Natural killer cell treated with Interleukin-12 subunit alpha and Interleukin-12 subunit beta and Interleukin-15 and Interleukin-18, amount 100 ng/mL, for 72 hours (primary cell): ENCODE measurements at regions not wholly inside any gene's neighbourhood (a gene's known extent, or its start where the extent isn't known, plus 50 kb on each side); places are given as distances from the start of the nearest gene placed in this dataset.
"Not testable (repeated sequence)": the region's sequence is repeated elsewhere in the genome, so short reads cannot be mapped to it uniquely, and the experiment has no call there.

Source experiments
- ATAC-seq, 2 donors: fragments of 150-1000 bp; cut with Tn5 transposase in 1 of 2; sonication (Bioruptor Pico), chemical (Tn5 transposase) in 1 of 2; 2 replicates each; pipeline ENCODE4 v1.10.0; 2021
- DNase-seq: peaks from one replicate; pipeline ENCODE4 v3.0.0; 2022; ENCODE audit warnings: low spot score
- H3K27ac Mint-ChIP-seq, 2 donors: 1 replicate in 1 of 2; 2 replicates in 1 of 2; pipeline ENCODE4 v1.8.0; 2022; ENCODE audit warnings: mixed read lengths in 2 of 2, mild to moderate bottlenecking in 1 of 2, moderate library complexity in 1 of 2
- H3K27me3 Mint-ChIP-seq, 2 donors: 1 replicate in 1 of 2; 2 replicates in 1 of 2; pipeline ENCODE4 v1.8.0; 2022; ENCODE audit warnings: mixed read lengths in 2 of 2
- H3K36me3 Mint-ChIP-seq: one replicate; pipeline ENCODE4 v1.8.0; 2022; ENCODE audit warnings: mixed read lengths
- H3K4me1 Mint-ChIP-seq, 2 donors: 1 replicate in 1 of 2; 2 replicates in 1 of 2; pipeline ENCODE4 v1.8.0; 2022; ENCODE audit warnings: low read depth in 2 of 2, mixed read lengths in 2 of 2, mild to moderate bottlenecking in 1 of 2
- H3K4me3 Mint-ChIP-seq: one replicate; pipeline ENCODE4 v1.8.0; 2022; ENCODE audit warnings: mixed read lengths
- H3K9me3 Mint-ChIP-seq: 2 replicates; pipeline ENCODE4 v1.8.0; 2022; ENCODE audit warnings: mixed read lengths

- H3K36me3 Mint-ChIP-seq = no peaks in the 10 kb centered on the region
- DNase-seq (no peak), ATAC-seq (no peak)
- no peak overlapping the region for H3K27ac Mint-ChIP-seq
- H3K9me3 Mint-ChIP-seq = peaks cover 14% of the 10 kb centered on the region
- no peaks in the 10 kb centered on the region for H3K27me3 Mint-ChIP-seq
- H3K4me1 Mint-ChIP-seq = no peaks in the 10 kb centered on the region
- no peak overlapping the region for H3K4me3 Mint-ChIP-seq
Observed at GRCh38 chr9:64061013-64061627, 1223.9 kb downstream of the FOXD4L5 start.

DNA sequence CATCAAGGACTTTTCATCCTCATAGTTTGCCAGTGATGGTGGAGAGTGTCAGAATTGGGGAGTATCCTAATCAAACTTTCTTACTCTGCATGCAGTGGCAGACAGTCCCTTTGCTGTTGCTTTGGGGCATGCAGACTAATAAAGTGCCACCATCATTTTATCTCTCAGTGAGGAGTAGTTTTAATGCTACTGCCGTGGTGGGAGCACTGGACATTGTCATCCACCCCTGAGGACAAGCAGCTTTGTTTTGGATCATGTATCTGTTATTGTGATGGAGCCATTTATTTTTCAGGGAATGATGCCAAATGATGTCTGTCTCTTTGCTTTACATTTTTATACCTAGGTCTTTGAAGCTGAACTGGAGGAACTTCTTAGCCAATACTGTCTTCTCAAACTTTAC lies 1226.9 kb downstream of the FOXD4L5 start:
- ATAC-seq, DNase-seq, H3K27me3 Mint-ChIP-seq, H3K4me3 Mint-ChIP-seq, H3K36me3 Mint-ChIP-seq, H3K4me1 Mint-ChIP-seq, H3K27ac Mint-ChIP-seq, H3K9me3 Mint-ChIP-seq: not testable (repeated sequence)

- Mint-ChIP-seq H3K9me3 (peaks cover 7% of the 10 kb centered on the region), H3K4me1 (no peaks in the 10 kb centered on the region), H3K4me3 (no peak overlapping the region), H3K27ac (no peak overlapping the region), H3K27me3 (no peaks in the 10 kb centered on the region), H3K36me3 (no peaks in the 10 kb centered on the region)
- ATAC-seq (no peak), DNase-seq (no peak)
Observed at GRCh38 chr9:64057553-64057952, 1227.5 kb downstream of the FOXD4L5 start.

DNA sequence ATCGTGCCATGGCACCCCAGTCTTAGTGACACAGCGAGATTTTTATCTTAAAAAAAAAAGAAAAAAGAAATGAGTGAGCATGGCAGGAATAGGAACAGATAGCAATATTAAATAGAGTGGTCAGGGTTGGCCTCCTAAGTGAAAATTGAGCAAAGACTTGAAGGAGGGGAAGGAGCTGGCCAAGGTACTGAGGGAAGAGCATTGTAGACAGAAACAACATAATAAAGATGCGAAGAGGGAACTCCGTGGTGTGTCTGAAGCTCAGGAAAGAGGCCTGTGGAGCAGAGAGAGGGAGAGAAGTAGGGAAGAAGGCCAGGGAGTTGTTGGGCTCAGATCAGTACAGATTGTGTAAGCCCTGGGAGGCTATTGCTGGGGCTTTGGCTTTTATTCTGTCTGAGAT lies 1256.1 kb downstream of the FOXD4L5 start:
- H3K27me3 Mint-ChIP-seq, H3K36me3 Mint-ChIP-seq, ATAC-seq, H3K27ac Mint-ChIP-seq, H3K4me3 Mint-ChIP-seq, H3K4me1 Mint-ChIP-seq, DNase-seq: not testable (repeated sequence)
- peaks cover 13% of the 10 kb centered on the region for H3K9me3 Mint-ChIP-seq

- peak; percentile 55 for DNase-seq
- H3K36me3 Mint-ChIP-seq, H3K27ac Mint-ChIP-seq, H3K4me3 Mint-ChIP-seq, H3K4me1 Mint-ChIP-seq, ATAC-seq, H3K9me3 Mint-ChIP-seq, H3K27me3 Mint-ChIP-seq: not testable (repeated sequence)
Observed at GRCh38 chr9:64020696-64021491, 1264.1 kb downstream of the FOXD4L5 start.

DNA sequence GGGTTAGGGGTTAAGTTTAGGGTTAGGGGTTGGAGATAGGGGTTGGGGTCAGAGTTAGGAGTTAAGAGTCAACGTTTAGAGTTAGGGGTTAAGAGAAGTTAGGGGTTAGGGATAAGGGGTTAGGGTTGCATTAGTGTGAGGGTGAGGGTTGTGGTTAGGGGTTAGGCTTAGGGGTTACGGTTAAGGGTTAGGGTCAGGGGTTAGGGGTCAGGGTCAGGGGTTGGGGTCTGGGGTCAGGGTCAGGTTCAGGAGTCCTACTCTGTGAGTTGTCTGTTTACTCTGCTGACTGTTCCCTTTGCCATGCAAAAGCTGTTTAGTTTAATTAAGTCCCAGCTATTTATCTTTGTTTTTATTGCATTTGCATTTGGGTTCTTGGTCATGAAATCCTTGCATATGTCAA lies 1267.3 kb downstream of the FOXD4L5 start:
- ATAC-seq, DNase-seq, H3K4me1 Mint-ChIP-seq, H3K27ac Mint-ChIP-seq, H3K4me3 Mint-ChIP-seq, H3K27me3 Mint-ChIP-seq, H3K9me3 Mint-ChIP-seq, H3K36me3 Mint-ChIP-seq: not testable (repeated sequence)

DNA sequence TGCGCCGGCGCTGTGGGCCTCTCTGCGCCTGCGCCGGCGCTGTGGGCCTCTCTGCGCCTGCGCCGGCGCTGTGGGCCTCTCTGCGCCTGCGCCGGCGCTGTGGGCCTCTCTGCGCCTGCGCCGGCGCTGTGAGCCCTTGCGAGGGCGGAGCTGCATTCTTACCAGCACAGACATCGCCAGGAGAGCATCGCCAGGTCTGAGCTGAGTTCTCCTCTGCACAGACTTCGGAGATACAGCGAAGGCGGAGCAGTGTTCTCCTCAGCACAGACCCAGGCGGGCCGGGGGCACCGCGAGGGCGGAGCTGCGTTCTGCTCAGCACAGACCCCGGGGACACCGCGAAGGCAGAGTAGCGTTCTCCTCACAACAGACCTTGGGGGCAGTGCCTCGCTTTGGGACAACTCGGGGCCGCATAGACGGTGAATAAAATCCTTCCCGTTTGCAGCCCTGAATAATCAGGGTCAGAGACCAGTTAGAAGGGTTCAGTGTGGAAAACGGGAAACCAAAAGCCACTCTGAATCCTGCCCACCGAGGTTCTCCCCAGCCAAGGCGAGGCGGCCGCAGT lies 1268.1 kb downstream of the FOXD4L5 start:
- DNase-seq, H3K4me3 Mint-ChIP-seq, H3K27ac Mint-ChIP-seq, H3K36me3 Mint-ChIP-seq, H3K4me1 Mint-ChIP-seq, H3K27me3 Mint-ChIP-seq, H3K9me3 Mint-ChIP-seq, ATAC-seq: not testable (repeated sequence)

DNA sequence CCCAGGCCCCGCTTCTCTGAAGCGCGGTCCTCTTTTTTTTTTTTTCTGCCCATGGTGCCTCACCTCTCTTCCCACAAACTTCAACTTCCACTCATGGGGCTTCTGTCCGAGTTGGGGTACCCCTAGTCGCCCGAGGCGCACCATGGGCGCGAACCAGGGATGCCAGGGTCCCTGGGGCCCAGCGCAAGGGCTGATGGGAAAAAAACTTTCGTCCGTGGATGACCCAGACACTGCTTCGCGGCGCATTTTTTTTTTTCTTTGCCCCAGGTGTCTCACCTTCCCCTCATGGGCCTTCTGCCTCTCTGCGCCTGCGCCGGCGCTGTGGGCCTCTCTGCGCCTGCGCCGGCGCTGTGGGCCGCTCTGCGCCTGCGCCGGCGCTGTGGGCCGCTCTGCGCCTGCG lies 1268.8 kb downstream of the FOXD4L5 start:
- ATAC-seq, H3K9me3 Mint-ChIP-seq, H3K27ac Mint-ChIP-seq, H3K27me3 Mint-ChIP-seq, DNase-seq, H3K4me1 Mint-ChIP-seq, H3K36me3 Mint-ChIP-seq, H3K4me3 Mint-ChIP-seq: not testable (repeated sequence)

DNA sequence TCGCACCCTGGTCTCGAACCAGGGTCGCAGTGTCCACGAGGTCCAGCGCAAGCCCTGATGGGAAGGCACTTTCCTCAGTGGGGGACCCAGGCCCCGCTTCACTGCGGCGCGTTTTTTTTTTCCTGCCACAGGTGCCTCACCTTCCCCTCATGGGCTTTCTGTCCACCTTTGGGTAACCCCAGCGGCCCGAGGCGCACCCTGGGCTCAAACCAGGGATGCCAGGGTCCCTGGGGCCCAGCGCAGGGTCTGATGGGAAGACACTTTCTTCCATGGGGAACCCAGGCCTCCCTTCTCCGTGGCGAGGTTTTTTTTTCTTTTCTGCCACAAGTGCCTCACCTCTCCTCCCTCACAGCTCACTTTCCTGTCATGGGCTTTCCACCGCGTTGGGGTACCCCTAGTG lies 1269.9 kb downstream of the FOXD4L5 start:
- Mint-ChIP-seq H3K9me3 (peaks cover 1% of the 10 kb centered on the region), H3K36me3 (peaks cover 2% of the 10 kb centered on the region), H3K4me1 (no peaks in the 10 kb centered on the region), H3K4me3 (no peak overlapping the region), H3K27me3 (no peaks in the 10 kb centered on the region), H3K27ac (no peak overlapping the region)
- ATAC-seq (no peak), DNase-seq (no peak)

- ATAC-seq, H3K36me3 Mint-ChIP-seq, H3K27me3 Mint-ChIP-seq, H3K9me3 Mint-ChIP-seq, DNase-seq, H3K27ac Mint-ChIP-seq, H3K4me3 Mint-ChIP-seq, H3K4me1 Mint-ChIP-seq: not testable (repeated sequence)
Observed at GRCh38 chr9:64014386-64015091, 1270.5 kb downstream of the FOXD4L5 start.

DNA sequence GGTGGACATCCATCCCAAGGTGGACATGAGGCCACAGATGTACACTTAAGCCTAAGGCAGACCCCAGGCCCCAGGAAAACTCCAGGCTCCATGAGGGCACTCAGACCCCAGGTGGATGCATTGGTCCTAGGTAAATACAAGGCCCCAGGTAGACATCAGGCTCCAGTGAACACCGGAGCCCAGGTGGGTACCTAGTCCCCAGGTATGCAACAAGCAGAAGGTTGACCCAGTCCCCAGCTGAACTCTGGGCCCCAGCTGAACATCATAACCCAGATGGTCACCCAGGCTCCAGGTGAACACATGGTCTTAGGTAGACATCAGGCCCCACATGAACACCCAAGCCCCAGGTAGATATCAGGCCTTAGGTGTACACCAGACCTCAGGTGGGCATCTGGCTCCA lies 1271.9 kb downstream of the FOXD4L5 start:
- H3K27ac Mint-ChIP-seq, ATAC-seq, H3K36me3 Mint-ChIP-seq, H3K27me3 Mint-ChIP-seq, H3K9me3 Mint-ChIP-seq, H3K4me1 Mint-ChIP-seq, H3K4me3 Mint-ChIP-seq, DNase-seq: not testable (repeated sequence)

DNA sequence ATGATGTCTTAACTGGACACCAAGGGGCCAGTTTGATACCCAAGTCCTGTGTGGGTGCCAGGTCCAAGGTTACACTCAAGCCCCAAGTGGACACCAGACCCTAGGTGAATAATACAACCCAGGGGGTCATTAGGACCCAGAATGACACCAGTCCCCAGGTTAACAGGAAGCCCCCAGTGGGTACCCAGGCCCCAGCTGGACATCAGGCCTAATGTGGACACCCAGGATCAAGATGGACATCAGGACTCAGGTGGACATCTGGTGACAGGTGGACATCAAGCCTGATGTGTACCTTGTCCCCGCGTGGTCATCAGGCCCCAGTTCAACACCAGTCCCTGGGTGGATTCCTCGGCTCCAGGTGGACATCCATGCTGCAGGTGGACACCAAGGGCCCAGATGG lies 1273.0 kb downstream of the FOXD4L5 start:
- not testable (repeated sequence) for DNase-seq, H3K27ac Mint-ChIP-seq, ATAC-seq, H3K4me3 Mint-ChIP-seq, H3K4me1 Mint-ChIP-seq, H3K9me3 Mint-ChIP-seq, H3K27me3 Mint-ChIP-seq, H3K36me3 Mint-ChIP-seq

GRCh38 chr9:63979741-63980140 lies 1305.3 kb downstream of the FOXD4L5 start:
- not testable (repeated sequence) for H3K9me3 Mint-ChIP-seq, H3K27me3 Mint-ChIP-seq, H3K4me3 Mint-ChIP-seq, ATAC-seq, H3K27ac Mint-ChIP-seq, H3K36me3 Mint-ChIP-seq, DNase-seq, H3K4me1 Mint-ChIP-seq
